ENCODE measurements at regions not wholly inside any gene's neighbourhood (a gene's known extent, or its start where the extent isn't known, plus 50 kb on each side); places are given as distances from the start of the nearest gene placed in this dataset.

- DNase-seq = no peak
Measured at GRCh38 chr17:65477600-65477999, 83.8 kb downstream of the AXIN2 start.

GRCh38 chr17:65474660-65475059 is 86.8 kb downstream of the AXIN2 start:
- DNase-seq = no peak

- no peak for DNase-seq
Measured at GRCh38 chr17:65473985-65474384, 87.5 kb downstream of the AXIN2 start.

GRCh38 chr17:65473363-65473762 is 88.1 kb downstream of the AXIN2 start:
- DNase-seq = no peak

- no peak for DNase-seq
Measured at GRCh38 chr17:65472666-65473309, 88.7 kb downstream of the AXIN2 start.

- no peak for DNase-seq
Measured at GRCh38 chr17:65470783-65471182, 90.7 kb downstream of the AXIN2 start.

- no peak for DNase-seq
Measured at GRCh38 chr17:65468321-65468720, 93.1 kb downstream of the AXIN2 start.

- DNase-seq = no peak
Measured at GRCh38 chr17:65467156-65467555, 94.3 kb downstream of the AXIN2 start.

GRCh38 chr17:65466547-65466946 is 94.9 kb downstream of the AXIN2 start:
- no peak for DNase-seq

- no peak for DNase-seq
Measured at GRCh38 chr17:65463242-65463641, 98.2 kb downstream of the AXIN2 start.

- DNase-seq = no peak
Measured at GRCh38 chr17:65459677-65460347, 101.6 kb downstream of the AXIN2 start.

GRCh38 chr17:65457635-65458257 is 103.7 kb downstream of the AXIN2 start:
- no peak for DNase-seq

- no peak for DNase-seq
Measured at GRCh38 chr17:65457183-65457582, 104.3 kb downstream of the AXIN2 start.

GRCh38 chr17:65456368-65457151 is 104.9 kb downstream of the AXIN2 start:
- DNase-seq = no peak

GRCh38 chr17:65455972-65456343 is 105.5 kb downstream of the AXIN2 start:
- DNase-seq = peak in 1 of 2 experiments; percentile 2

- DNase-seq = no peak
Measured at GRCh38 chr17:65455154-65455971, 106.1 kb downstream of the AXIN2 start.

- DNase-seq = no peak
Measured at GRCh38 chr17:65453204-65453931, 108.1 kb downstream of the AXIN2 start.

GRCh38 chr17:65449495-65449894 is 112.0 kb downstream of the AXIN2 start:
- no peak for DNase-seq

GRCh38 chr17:65447823-65448222 is 113.6 kb downstream of the AXIN2 start:
- DNase-seq = no peak

- no peak for DNase-seq
Measured at GRCh38 chr17:65446838-65447526, 114.5 kb downstream of the AXIN2 start.

- no peak for DNase-seq
Measured at GRCh38 chr17:65446043-65446442, 115.4 kb downstream of the AXIN2 start.
